ENCODE measurements at regions not wholly inside any gene's neighbourhood (a gene's known extent, or its start where the extent isn't known, plus 50 kb on each side); places are given as distances from the start of the nearest gene placed in this dataset.

DNA sequence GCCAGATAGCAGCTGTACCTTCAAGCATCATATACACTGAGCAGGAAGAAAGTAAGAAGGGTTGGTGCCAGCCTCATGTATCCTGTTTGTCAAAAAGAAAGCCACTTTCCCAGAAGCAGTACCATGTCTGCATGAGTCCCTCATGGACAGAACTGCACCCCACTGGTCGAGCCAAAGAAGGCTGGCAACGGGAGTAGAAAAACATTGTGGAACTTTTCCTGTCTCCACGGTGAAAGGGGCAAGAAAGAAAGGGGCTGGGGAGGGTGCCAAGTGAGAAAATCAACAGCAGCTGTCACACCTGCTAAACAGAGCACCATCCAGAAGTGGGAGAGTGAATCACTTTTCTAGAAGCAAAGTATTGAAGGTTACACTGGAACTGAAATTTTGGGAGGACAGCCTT lies 621.7 kb downstream of the LMO4 start:
- TF ChIP-seq, protein P1, sequence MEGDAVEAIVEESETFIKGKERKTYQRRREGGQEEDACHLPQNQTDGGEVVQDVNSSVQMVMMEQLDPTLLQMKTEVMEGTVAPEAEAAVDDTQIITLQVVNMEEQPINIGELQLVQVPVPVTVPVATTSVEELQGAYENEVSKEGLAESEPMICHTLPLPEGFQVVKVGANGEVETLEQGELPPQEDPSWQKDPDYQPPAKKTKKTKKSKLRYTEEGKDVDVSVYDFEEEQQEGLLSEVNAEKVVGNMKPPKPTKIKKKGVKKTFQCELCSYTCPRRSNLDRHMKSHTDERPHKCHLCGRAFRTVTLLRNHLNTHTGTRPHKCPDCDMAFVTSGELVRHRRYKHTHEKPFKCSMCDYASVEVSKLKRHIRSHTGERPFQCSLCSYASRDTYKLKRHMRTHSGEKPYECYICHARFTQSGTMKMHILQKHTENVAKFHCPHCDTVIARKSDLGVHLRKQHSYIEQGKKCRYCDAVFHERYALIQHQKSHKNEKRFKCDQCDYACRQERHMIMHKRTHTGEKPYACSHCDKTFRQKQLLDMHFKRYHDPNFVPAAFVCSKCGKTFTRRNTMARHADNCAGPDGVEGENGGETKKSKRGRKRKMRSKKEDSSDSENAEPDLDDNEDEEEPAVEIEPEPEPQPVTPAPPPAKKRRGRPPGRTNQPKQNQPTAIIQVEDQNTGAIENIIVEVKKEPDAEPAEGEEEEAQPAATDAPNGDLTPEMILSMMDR (conservative IDR thresholded peaks at IDR 0.05; ENCODE audit: low read depth, low read length): no peak
- TF ChIP-seq EZH2phosphoT487 (IDR thresholded peaks at IDR 0.05; ENCODE audit: borderline replicate concordance, low read length): no peak

All from PC-3 (cell line).